Neuronal stem cell (in vitro differentiated cells): ENCODE measurements at regions not wholly inside any gene's neighbourhood (a gene's known extent, or its start where the extent isn't known, plus 50 kb on each side); places are given as distances from the start of the nearest gene placed in this dataset.

Experiments used
- DNase-seq: peaks from one replicate; pipeline ENCODE4 v3.0.0-alpha.2; 2013; ENCODE audit warnings: low spot score
- H2AFZ ChIP-seq: one replicate; pipeline ENCODE4 v1.6.1; 2013; ENCODE audit warnings: mild to moderate bottlenecking, low read length, inconsistent platforms
- H2AK5ac ChIP-seq: 2 replicates; pipeline ENCODE4 v1.6.1; 2013; ENCODE audit warnings: low read depth, mild to moderate bottlenecking, inconsistent platforms, low read length, moderate library complexity, mixed read lengths
- H2BK120ac ChIP-seq: 2 replicates; pipeline ENCODE4 v1.6.1; 2013; ENCODE audit warnings: low read depth, mild to moderate bottlenecking, inconsistent platforms, low read length, moderate library complexity, mixed read lengths
- H2BK12ac ChIP-seq: one replicate; pipeline ENCODE4 v1.6.1; 2013; ENCODE audit warnings: low read length, inconsistent platforms
- H2BK15ac ChIP-seq: 2 replicates; pipeline ENCODE4 v1.6.1; 2013; ENCODE audit warnings: mild to moderate bottlenecking, low read length, inconsistent platforms, mixed read lengths
- H2BK5ac ChIP-seq: one replicate; pipeline ENCODE4 v1.6.1; 2013; ENCODE audit warnings: inconsistent platforms, mild to moderate bottlenecking, low read length, moderate library complexity
- H3K14ac ChIP-seq: one replicate; pipeline ENCODE4 v1.6.1; 2013; ENCODE audit warnings: low read length, inconsistent platforms
- H3K18ac ChIP-seq: 2 replicates; pipeline ENCODE4 v1.6.1; 2013; ENCODE audit warnings: low read length, inconsistent platforms
- H3K23ac ChIP-seq: 2 replicates; pipeline ENCODE4 v1.6.1; 2013; ENCODE audit warnings: low read depth, mild to moderate bottlenecking, mixed read lengths, low read length, inconsistent platforms; ENCODE audit not compliant: poor library complexity
- H3K27ac ChIP-seq: replicated peaks from 3 replicates; pipeline ENCODE4 v1.5.1; 2013; ENCODE audit warnings: low read length, inconsistent platforms
- H3K27me3 ChIP-seq, 3 experiments: 2 replicates each; pipeline ENCODE4 v1.6.1; 2013; ENCODE audit warnings: low read length in 3 of 3, mild to moderate bottlenecking in 2 of 3, inconsistent platforms in 1 of 3, low read depth in 1 of 3, mixed read lengths in 1 of 3, moderate library complexity in 1 of 3; ENCODE audit not compliant: control insufficient read depth in 3 of 3, insufficient read depth in 3 of 3
- H3K36me3 ChIP-seq, 2 donors: replicated peaks in 1 of 2; 2 replicates each; pipeline ENCODE4 v1.6.1; 2013; ENCODE audit warnings: low read length in 2 of 2; ENCODE audit not compliant: control insufficient read depth in 2 of 2, insufficient read depth in 2 of 2
- H3K4ac ChIP-seq: 2 replicates; pipeline ENCODE4 v1.6.1; 2013; ENCODE audit warnings: inconsistent platforms, mild to moderate bottlenecking, low read length, moderate library complexity
- H3K4me1 ChIP-seq, 2 donors: 1 replicate in 1 of 2; 2 replicates in 1 of 2; pipeline ENCODE4 v1.6.1; 2013; ENCODE audit warnings: low read length in 2 of 2, low read depth in 1 of 2; ENCODE audit not compliant: control insufficient read depth in 2 of 2, insufficient read depth in 1 of 2
- H3K4me2 ChIP-seq: one replicate; pipeline ENCODE4 v1.6.1; 2013; ENCODE audit warnings: mild to moderate bottlenecking, low read length, inconsistent platforms; ENCODE audit not compliant: insufficient read depth, poor library complexity, severe bottlenecking
- H3K4me3 ChIP-seq, 2 donors: 2 replicates each; pipeline ENCODE4 v1.5.1; 2013; ENCODE audit warnings: low read length in 2 of 2, mild to moderate bottlenecking in 2 of 2, inconsistent platforms in 1 of 2, moderate library complexity in 1 of 2
- H3K79me1 ChIP-seq: one replicate; pipeline ENCODE4 v1.6.1; 2013; ENCODE audit warnings: low read depth, mild to moderate bottlenecking, inconsistent platforms, low read length, moderate library complexity
- H3K9ac ChIP-seq: one replicate; pipeline ENCODE4 v1.6.1; 2013; ENCODE audit warnings: mild to moderate bottlenecking, low read depth, low read length, inconsistent platforms; ENCODE audit not compliant: poor library complexity
- H3K9me3 ChIP-seq, 2 donors: replicated peaks in 1 of 2; 2 replicates each; pipeline versions ENCODE3 to v1.6.1; 2013; ENCODE audit warnings: low read length in 2 of 2, mild to moderate bottlenecking in 2 of 2, inconsistent platforms in 1 of 2, low read depth in 1 of 2, mixed read lengths in 1 of 2, moderate library complexity in 1 of 2; ENCODE audit not compliant: control insufficient read depth in 2 of 2, insufficient read depth in 1 of 2
- H4K8ac ChIP-seq: one replicate; pipeline ENCODE4 v1.6.1; 2013; ENCODE audit warnings: low read depth, mild to moderate bottlenecking, inconsistent platforms, low read length, moderate library complexity
- H4K91ac ChIP-seq: one replicate; pipeline ENCODE4 v1.6.1; 2013; ENCODE audit warnings: low read length, low read depth, mild to moderate bottlenecking, inconsistent platforms; ENCODE audit not compliant: poor library complexity
- WGBS, 2 donors: extraction: QIAGEN DNeasy Blood & Tissue Kit; methylation state at CpG; one replicate each; pipeline ENCODE4 v1.1.7; 2013; ENCODE audit warnings: missing lambda C conversion rate in 2 of 2, mixed read lengths in 1 of 2; ENCODE audit not compliant: insufficient read length in 2 of 2, insufficient replicate concordance in 1 of 2; ENCODE audit errors: extremely low coverage in 2 of 2; 5-methylcytosine and 5-hydroxymethylcytosine counted together

- Histone ChIP-seq H4K91ac (no peak overlapping the region), H3K9ac (no peak overlapping the region), H2BK5ac (no peak overlapping the region), H3K79me1 (no peaks in the 10 kb centered on the region), H3K4me2 (no peak overlapping the region), H3K9me3 (peaks cover 0 to 3% of the 10 kb centered on the region in 2 donors), H3K27me3 (no peaks in the 10 kb centered on the region), H2AFZ (no peak overlapping the region), H2BK12ac (no peak overlapping the region), H3K18ac (no peak overlapping the region), H2AK5ac (no peak overlapping the region), H3K4ac (no peak overlapping the region), H4K8ac (no peak overlapping the region), H2BK15ac (no peak overlapping the region), H3K36me3 (no peaks in the 10 kb centered on the region), H3K4me3 (no peak overlapping the region), H3K23ac (no peak overlapping the region), H3K14ac (no peak overlapping the region), H3K4me1 (no peaks in the 10 kb centered on the region), H3K27ac (no peak overlapping the region), H2BK120ac (no peak overlapping the region)
- DNase-seq, result no peak
- WGBS, 2 donors, result no CpG with 5 or more reads among the region's 3 CpGs
These were observed 473.3 kb upstream of the DCN start for GRCh38 chr12:91655966-91656365.

DNA sequence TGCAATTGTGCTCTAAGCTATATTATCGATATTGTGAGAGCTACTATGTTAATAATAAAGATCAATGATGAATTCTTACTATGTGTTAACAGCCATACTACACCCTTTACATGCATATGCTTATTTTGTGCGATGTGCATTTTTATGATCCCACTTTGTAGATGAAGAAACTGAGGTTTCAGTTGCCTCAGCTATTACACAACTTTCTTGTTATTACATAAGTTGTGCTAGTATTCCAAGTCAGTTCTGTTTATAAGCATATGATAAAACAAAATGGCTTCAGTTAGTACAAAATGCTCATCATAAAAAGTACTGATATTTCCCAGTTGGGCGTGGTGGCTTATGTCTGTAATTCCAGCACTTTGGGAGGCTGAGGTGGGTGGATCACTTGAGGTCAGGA, 471.5 kb upstream of the DCN start:
- H4K91ac ChIP-seq, result no peak overlapping the region
- H3K4me3 ChIP-seq, result no peak overlapping the region
- H3K27me3 ChIP-seq, result no peaks in the 10 kb centered on the region
- no peak overlapping the region for H2AFZ ChIP-seq
- no peak overlapping the region for H3K18ac ChIP-seq
- no peaks in the 10 kb centered on the region for H3K4me1 ChIP-seq
- no peak overlapping the region for H2BK15ac ChIP-seq
- H3K27ac ChIP-seq, result no peak overlapping the region
- no peaks in the 10 kb centered on the region for H3K36me3 ChIP-seq
- no peak overlapping the region for H3K9ac ChIP-seq
- no peaks in the 10 kb centered on the region for H3K79me1 ChIP-seq
- no peak overlapping the region for H3K14ac ChIP-seq
- peaks cover 0 to 3% of the 10 kb centered on the region in 2 donors for H3K9me3 ChIP-seq
- no peak overlapping the region for H2BK120ac ChIP-seq
- H2AK5ac ChIP-seq, result no peak overlapping the region
- no CpG with 5 or more reads among the region's 3 CpGs for WGBS, 2 donors
- DNase-seq, result no peak
- H2BK12ac ChIP-seq, result no peak overlapping the region
- H2BK5ac ChIP-seq, result no peak overlapping the region
- no peak overlapping the region for H3K23ac ChIP-seq
- H4K8ac ChIP-seq, result no peak overlapping the region
- H3K4ac ChIP-seq, result no peak overlapping the region
- no peak overlapping the region for H3K4me2 ChIP-seq

GRCh38 chr12:91651728-91652127, 469.1 kb upstream of the DCN start:
- Histone ChIP-seq H3K14ac (no peak overlapping the region), H4K8ac (no peak overlapping the region), H3K36me3 (no peaks in the 10 kb centered on the region), H3K4me3 (no peak overlapping the region), H2BK15ac (no peak overlapping the region), H3K4me2 (no peak overlapping the region), H2BK12ac (no peak overlapping the region), H3K9me3 (peaks cover 0 to 3% of the 10 kb centered on the region in 2 donors), H3K4ac (no peak overlapping the region), H2BK120ac (no peak overlapping the region), H3K9ac (no peak overlapping the region), H3K4me1 (no peaks in the 10 kb centered on the region), H3K23ac (no peak overlapping the region), H2AK5ac (no peak overlapping the region), H2AFZ (no peak overlapping the region), H3K27me3 (no peaks in the 10 kb centered on the region), H2BK5ac (no peak overlapping the region), H3K18ac (no peak overlapping the region), H3K27ac (no peak overlapping the region), H4K91ac (no peak overlapping the region), H3K79me1 (no peaks in the 10 kb centered on the region)
- DNase-seq, result no peak

GRCh38 chr12:91643763-91644162, 461.1 kb upstream of the DCN start:
- H2BK120ac ChIP-seq, result no peak overlapping the region
- no CpG with 5 or more reads among the region's 2 CpGs for WGBS, 2 donors
- H3K14ac ChIP-seq, result no peak overlapping the region
- H2AFZ ChIP-seq, result no peak overlapping the region
- H3K27me3 ChIP-seq, result no peaks in the 10 kb centered on the region
- H2BK15ac ChIP-seq, result no peak overlapping the region
- H3K4me2 ChIP-seq, result no peak overlapping the region
- no peak overlapping the region for H2BK5ac ChIP-seq
- H3K36me3 ChIP-seq, result no peaks in the 10 kb centered on the region
- no peak overlapping the region for H2AK5ac ChIP-seq
- no peaks in the 10 kb centered on the region for H3K79me1 ChIP-seq
- no peak overlapping the region for H2BK12ac ChIP-seq
- H3K27ac ChIP-seq, result no peak overlapping the region
- H4K8ac ChIP-seq, result no peak overlapping the region
- no peak overlapping the region for H4K91ac ChIP-seq
- no peaks in the 10 kb centered on the region for H3K9me3 ChIP-seq
- H3K23ac ChIP-seq, result no peak overlapping the region
- H3K4ac ChIP-seq, result no peak overlapping the region
- H3K18ac ChIP-seq, result no peak overlapping the region
- H3K4me1 ChIP-seq, result no peaks in the 10 kb centered on the region
- no peak for DNase-seq
- no peak overlapping the region for H3K9ac ChIP-seq
- no peak overlapping the region for H3K4me3 ChIP-seq
